ENCODE measurements at regions not wholly inside any gene's neighbourhood (a gene's known extent, or its start where the extent isn't known, plus 50 kb on each side); places are given as distances from the start of the nearest gene placed in this dataset.

DNA sequence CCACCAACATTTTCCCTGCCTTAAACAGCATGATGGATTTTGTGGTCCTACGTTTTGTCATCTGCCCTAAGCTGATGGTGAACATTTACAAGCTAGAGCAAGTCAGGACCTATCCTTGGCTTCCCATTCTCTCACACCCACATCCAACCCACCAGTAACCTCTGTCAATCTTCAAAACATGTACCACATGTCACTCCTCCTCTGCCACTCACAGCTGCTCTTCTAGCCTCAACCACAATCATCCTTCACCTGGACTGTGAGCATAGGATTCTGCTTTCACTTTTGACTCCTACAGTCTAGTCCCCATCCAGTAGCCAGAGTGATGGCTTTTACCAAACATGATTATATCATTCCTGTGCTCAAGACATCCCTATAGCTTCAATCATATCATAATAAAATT lies 279.8 kb upstream of the DLGAP1 start:
- Histone ChIP-seq H3K4me3 (no peak overlapping the region), H3K27ac (ENCODE audit: extremely low read depth, low read depth, low read length) (no peak overlapping the region), H3K36me3 (ENCODE audit: control insufficient read depth, insufficient read depth, low read length) (no peaks in the 10 kb centered on the region), H3K9ac (ENCODE audit: insufficient read depth in 1 of 2, low read depth in 2 of 2, low read length in 2 of 2) (no peak overlapping the region), H3K9me1 (ENCODE audit: control insufficient read depth, insufficient read depth, low read length) (no peaks in the 10 kb centered on the region), H3K4me1 (replicated peaks in 1 of 2; ENCODE audit: control insufficient read depth in 2 of 2, insufficient read depth in 2 of 2, low read length in 2 of 2) (no peaks in the 10 kb centered on the region), H3K79me2 (ENCODE audit: control insufficient read depth, insufficient read depth, low read length) (no peaks in the 10 kb centered on the region), H3K9me3 (replicated peaks; ENCODE audit: control insufficient read depth, insufficient read depth, low read depth, low read length) (no peaks in the 10 kb centered on the region; the same call in 1 of the 2 replicates), H3K4me2 (ENCODE audit: insufficient read depth, low read length) (no peak overlapping the region), H3K27me3 (ENCODE audit: control insufficient read depth in 2 of 2, insufficient read depth in 2 of 2, low read length in 2 of 2) (no peaks in the 10 kb centered on the region), H2AFZ (ENCODE audit: low read depth, low read length) (no peak overlapping the region), H4K20me1 (replicated peaks; ENCODE audit: control insufficient read depth, insufficient read depth, low read length) (no peaks in the 10 kb centered on the region)
- CTCF ChIA-PET (ENCODE audit: low intra/inter-chr PET ratio): no interaction called here
- POLR2A ChIA-PET: no interaction called here
- ATAC-seq: no peak
- FAIRE-seq: no peak
- intact Hi-C loops (cut with micrococcal nuclease): no loop called here
- no peak for DNase-seq (ENCODE audit: extremely low read depth in 1 of 4, low spot score in 3 of 4)
- no peak for TF ChIP-seq SMARCA5 (IDR thresholded peaks at IDR 0.05)
- TF ChIP-seq TCFL5 (CRISPR knock-in tag; conservative IDR thresholded peaks at IDR 0.05): no peak
- TF ChIP-seq RB1 (IDR thresholded peaks at IDR 0.05; ENCODE audit: low read depth): no peak
- no peak for TF ChIP-seq DIDO1 (tag; IDR thresholded peaks at IDR 0.05; ENCODE audit: low read depth)
- TF ChIP-seq, protein P1, sequence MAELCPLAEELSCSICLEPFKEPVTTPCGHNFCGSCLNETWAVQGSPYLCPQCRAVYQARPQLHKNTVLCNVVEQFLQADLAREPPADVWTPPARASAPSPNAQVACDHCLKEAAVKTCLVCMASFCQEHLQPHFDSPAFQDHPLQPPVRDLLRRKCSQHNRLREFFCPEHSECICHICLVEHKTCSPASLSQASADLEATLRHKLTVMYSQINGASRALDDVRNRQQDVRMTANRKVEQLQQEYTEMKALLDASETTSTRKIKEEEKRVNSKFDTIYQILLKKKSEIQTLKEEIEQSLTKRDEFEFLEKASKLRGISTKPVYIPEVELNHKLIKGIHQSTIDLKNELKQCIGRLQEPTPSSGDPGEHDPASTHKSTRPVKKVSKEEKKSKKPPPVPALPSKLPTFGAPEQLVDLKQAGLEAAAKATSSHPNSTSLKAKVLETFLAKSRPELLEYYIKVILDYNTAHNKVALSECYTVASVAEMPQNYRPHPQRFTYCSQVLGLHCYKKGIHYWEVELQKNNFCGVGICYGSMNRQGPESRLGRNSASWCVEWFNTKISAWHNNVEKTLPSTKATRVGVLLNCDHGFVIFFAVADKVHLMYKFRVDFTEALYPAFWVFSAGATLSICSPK (IDR thresholded peaks at IDR 0.05; ENCODE audit: borderline replicate concordance): no peak
- BruUV-seq (replicated peaks): no TSS peak
- 0% methylated on average over 1 of the region's 1 CpG for WGBS (ENCODE audit: insufficient coverage, low coverage, missing lambda C conversion rate)
- in situ Hi-C loops (cut with MboI): no loop called here

DNA sequence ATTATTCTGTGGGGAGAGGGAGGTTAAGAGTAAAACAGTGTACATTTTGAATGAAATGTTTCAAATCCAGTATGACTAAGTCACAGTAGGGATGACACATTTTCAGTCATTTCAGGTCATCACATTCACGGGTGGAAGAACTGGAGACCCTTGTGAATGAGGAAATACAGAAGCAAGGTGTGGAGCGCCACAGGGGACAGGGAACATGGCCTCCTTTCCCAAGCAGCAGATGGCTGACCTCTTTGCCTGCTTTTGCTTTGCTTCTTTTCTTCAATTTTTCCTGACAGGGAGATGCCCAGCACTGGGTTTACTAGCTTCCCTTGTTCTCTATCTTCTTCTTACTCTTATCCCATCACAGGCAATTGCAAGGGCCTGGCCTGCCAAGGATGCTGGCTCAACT lies 278.9 kb upstream of the DLGAP1 start:
- no TSS peak for BruUV-seq (replicated peaks)
- H3K9me1 ChIP-seq (ENCODE audit: control insufficient read depth, insufficient read depth, low read length): no peaks in the 10 kb centered on the region
- H3K27me3 ChIP-seq (ENCODE audit: control insufficient read depth in 2 of 2, insufficient read depth in 2 of 2, low read length in 2 of 2): no peaks in the 10 kb centered on the region
- DNase-seq (ENCODE audit: extremely low read depth in 1 of 4, low spot score in 3 of 4) (no peak), FAIRE-seq (no peak), ATAC-seq (no peak)
- no peaks in the 10 kb centered on the region for H3K36me3 ChIP-seq (ENCODE audit: control insufficient read depth, insufficient read depth, low read length)
- H4K20me1 ChIP-seq (replicated peaks; ENCODE audit: control insufficient read depth, insufficient read depth, low read length): no peaks in the 10 kb centered on the region
- no peak overlapping the region for H3K4me3 ChIP-seq
- intact Hi-C loops (cut with micrococcal nuclease) (no loop called here), in situ Hi-C loops (cut with MboI) (no loop called here)
- no peak overlapping the region for H3K27ac ChIP-seq (ENCODE audit: extremely low read depth, low read depth, low read length)
- POLR2A ChIA-PET: no interaction called here
- CTCF ChIA-PET (ENCODE audit: low intra/inter-chr PET ratio): no interaction called here
- H2AFZ ChIP-seq (ENCODE audit: low read depth, low read length): no peak overlapping the region
- H3K9me3 ChIP-seq (replicated peaks; ENCODE audit: control insufficient read depth, insufficient read depth, low read depth, low read length): no peaks in the 10 kb centered on the region; the same call in 1 of the 2 replicates
- H3K4me2 ChIP-seq (ENCODE audit: insufficient read depth, low read length): no peak overlapping the region
- 4% methylated on average over 2 of the region's 2 CpGs for WGBS (ENCODE audit: insufficient coverage, low coverage, missing lambda C conversion rate)
- no peak overlapping the region for H3K9ac ChIP-seq (ENCODE audit: insufficient read depth in 1 of 2, low read depth in 2 of 2, low read length in 2 of 2)
- H3K4me1 ChIP-seq (replicated peaks in 1 of 2; ENCODE audit: control insufficient read depth in 2 of 2, insufficient read depth in 2 of 2, low read length in 2 of 2): no peaks in the 10 kb centered on the region
- no peaks in the 10 kb centered on the region for H3K79me2 ChIP-seq (ENCODE audit: control insufficient read depth, insufficient read depth, low read length)
- TF ChIP-seq ELF4 (CRISPR knock-in tag; IDR thresholded peaks at IDR 0.05): no peak
- no peak for TF ChIP-seq RBM17 (IDR thresholded peaks at IDR 0.05; ENCODE audit: borderline replicate concordance, low read depth, low read length)
- TF ChIP-seq ZNF408 (CRISPR knock-in tag; IDR thresholded peaks at IDR 0.05; ENCODE audit: low read depth): no peak
- TF ChIP-seq, protein P2, sequence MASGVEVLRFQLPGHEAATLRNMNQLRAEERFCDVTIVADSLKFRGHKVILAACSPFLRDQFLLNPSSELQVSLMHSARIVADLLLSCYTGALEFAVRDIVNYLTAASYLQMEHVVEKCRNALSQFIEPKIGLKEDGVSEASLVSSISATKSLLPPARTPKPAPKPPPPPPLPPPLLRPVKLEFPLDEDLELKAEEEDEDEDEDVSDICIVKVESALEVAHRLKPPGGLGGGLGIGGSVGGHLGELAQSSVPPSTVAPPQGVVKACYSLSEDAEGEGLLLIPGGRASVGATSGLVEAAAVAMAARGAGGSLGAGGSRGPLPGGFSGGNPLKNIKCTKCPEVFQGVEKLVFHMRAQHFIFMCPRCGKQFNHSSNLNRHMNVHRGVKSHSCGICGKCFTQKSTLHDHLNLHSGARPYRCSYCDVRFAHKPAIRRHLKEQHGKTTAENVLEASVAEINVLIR (CRISPR knock-in tag; IDR thresholded peaks at IDR 0.05): no peak
- TF ChIP-seq MCM2 (IDR thresholded peaks at IDR 0.05; ENCODE audit: low read depth): no peak
- TF ChIP-seq TCF3 (CRISPR knock-in tag; IDR thresholded peaks at IDR 0.05): no peak
- TF ChIP-seq, protein P3, sequence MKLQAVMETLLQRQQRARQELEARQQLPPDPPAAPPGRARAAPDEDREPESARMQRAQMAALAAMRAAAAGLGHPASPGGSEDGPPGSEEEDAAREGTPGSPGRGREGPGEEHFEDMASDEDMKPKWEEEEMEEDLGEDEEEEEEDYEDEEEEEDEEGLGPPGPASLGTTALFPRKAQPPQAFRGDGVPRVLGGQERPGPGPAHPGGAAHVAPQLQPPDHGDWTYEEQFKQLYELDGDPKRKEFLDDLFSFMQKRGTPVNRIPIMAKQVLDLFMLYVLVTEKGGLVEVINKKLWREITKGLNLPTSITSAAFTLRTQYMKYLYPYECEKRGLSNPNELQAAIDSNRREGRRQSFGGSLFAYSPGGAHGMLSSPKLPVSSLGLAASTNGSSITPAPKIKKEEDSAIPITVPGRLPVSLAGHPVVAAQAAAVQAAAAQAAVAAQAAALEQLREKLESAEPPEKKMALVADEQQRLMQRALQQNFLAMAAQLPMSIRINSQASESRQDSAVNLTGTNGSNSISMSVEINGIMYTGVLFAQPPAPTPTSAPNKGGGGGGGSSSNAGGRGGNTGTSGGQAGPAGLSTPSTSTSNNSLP (IDR thresholded peaks at IDR 0.05; ENCODE audit: borderline replicate concordance, low read depth, low read length): no peak
